Endometrium (tissue), 2 donors: ENCODE measurements at regions not wholly inside any gene's neighbourhood (a gene's known extent, or its start where the extent isn't known, plus 50 kb on each side); places are given as distances from the start of the nearest gene placed in this dataset.

Experiments
- FAIRE-seq: peaks from 2 replicates; lab custom pipeline; 2012; peaks lifted over from hg19 to GRCh38; lab: Jason Lieb, UNC
- donor health status: control.
- donor health status: control.

- no peak for FAIRE-seq
These were observed 226.7 kb upstream of the PPP2R2D start for GRCh38 chr10:131674130-131674529.

GRCh38 chr10:131675104-131675503, 225.7 kb upstream of the PPP2R2D start:
- no peak for FAIRE-seq

GRCh38 chr10:131676046-131676799, 224.6 kb upstream of the PPP2R2D start:
- no peak for FAIRE-seq

GRCh38 chr10:131676800-131677421, 223.9 kb upstream of the PPP2R2D start:
- FAIRE-seq = no peak

GRCh38 chr10:131677671-131678070, 223.1 kb upstream of the PPP2R2D start:
- FAIRE-seq = no peak

- FAIRE-seq = no peak
These were observed 222.6 kb upstream of the PPP2R2D start for GRCh38 chr10:131678171-131678570.

GRCh38 chr10:131678613-131679012, 222.2 kb upstream of the PPP2R2D start:
- FAIRE-seq = no peak

- FAIRE-seq = no peak
These were observed 220.9 kb upstream of the PPP2R2D start for GRCh38 chr10:131679926-131680325.

GRCh38 chr10:131681122-131681521, 219.7 kb upstream of the PPP2R2D start:
- FAIRE-seq = no peak

GRCh38 chr10:131681656-131682055, 219.2 kb upstream of the PPP2R2D start:
- FAIRE-seq = no peak

- no peak for FAIRE-seq
These were observed 218.4 kb upstream of the PPP2R2D start for GRCh38 chr10:131682271-131682962.

- FAIRE-seq = no peak
These were observed 217.4 kb upstream of the PPP2R2D start for GRCh38 chr10:131683281-131683861.

- no peak for FAIRE-seq
These were observed 216.9 kb upstream of the PPP2R2D start for GRCh38 chr10:131683941-131684340.

GRCh38 chr10:131685007-131685406, 215.8 kb upstream of the PPP2R2D start:
- no peak for FAIRE-seq

- FAIRE-seq = no peak
These were observed 215.2 kb upstream of the PPP2R2D start for GRCh38 chr10:131685576-131685975.

GRCh38 chr10:131686781-131687420, 213.9 kb upstream of the PPP2R2D start:
- no peak for FAIRE-seq

- FAIRE-seq = no peak
These were observed 212.5 kb upstream of the PPP2R2D start for GRCh38 chr10:131688304-131688703.

- FAIRE-seq = no peak
These were observed 211.8 kb upstream of the PPP2R2D start for GRCh38 chr10:131689016-131689415.

- no peak for FAIRE-seq
These were observed 211.3 kb upstream of the PPP2R2D start for GRCh38 chr10:131689486-131689885.

GRCh38 chr10:131689954-131690757, 210.7 kb upstream of the PPP2R2D start:
- FAIRE-seq = no peak

GRCh38 chr10:131690805-131691239, 210.0 kb upstream of the PPP2R2D start:
- FAIRE-seq = no peak
